ENCODE measurements at regions not wholly inside any gene's neighbourhood (a gene's known extent, or its start where the extent isn't known, plus 50 kb on each side); places are given as distances from the start of the nearest gene placed in this dataset.

- H4K20me1 ChIP-seq (replicated peaks; ENCODE audit: control insufficient read depth, extremely low read depth, insufficient read depth, low read length): no peaks in the 10 kb centered on the region
- dilution Hi-C loops (cut with MboI; ENCODE audit: extremely low pct_ligation_motif_present, low sequenced_read_pairs) (no loop called here), intact Hi-C loops (cut with micrococcal nuclease) (no loop called here)
- H3K4me2 ChIP-seq (ENCODE audit: insufficient read depth, low read length): no peak overlapping the region
- CTCF ChIA-PET: no interaction called here
- no peaks in the 10 kb centered on the region for H3K4me1 ChIP-seq (ENCODE audit: control insufficient read depth, extremely low read depth, insufficient read depth, low read length)
- no peaks in the 10 kb centered on the region for H3K9me1 ChIP-seq (replicated peaks; ENCODE audit: control insufficient read depth, extremely low read depth, insufficient read depth, low read length)
- no peaks in the 10 kb centered on the region for H3K27me3 ChIP-seq (ENCODE audit: control insufficient read depth in 2 of 2, insufficient read depth in 2 of 2, low read length in 2 of 2)
- no peak overlapping the region for H2AFZ ChIP-seq (ENCODE audit: low read depth, low read length)
- POLR2A ChIA-PET: no interaction called here
- H3K4me3 ChIP-seq (replicated peaks in 1 of 3; ENCODE audit: insufficient read depth in 1 of 3, low read depth in 1 of 3, low read length in 3 of 3): no peak overlapping the region
- FAIRE-seq (no peak), DNase-seq (ENCODE audit: low read depth, low spot score) (no peak)
- no peaks in the 10 kb centered on the region for H3K36me3 ChIP-seq (ENCODE audit: control insufficient read depth in 2 of 2, extremely low read depth in 1 of 2, insufficient read depth in 2 of 2, low read length in 2 of 2)
- H3K27ac ChIP-seq (ENCODE audit: insufficient read depth, low read depth, low read length): no peak overlapping the region
- no peaks in the 10 kb centered on the region for H3K79me2 ChIP-seq (ENCODE audit: control insufficient read depth, insufficient read depth, low read length)
- BruUV-seq (replicated peaks): no TSS peak
- H3K9ac ChIP-seq (replicated peaks; ENCODE audit: extremely low read depth, insufficient read depth, low read length): no peak overlapping the region
- no peak for TF ChIP-seq GATA2 (IDR thresholded peaks at IDR 0.05; ENCODE audit: insufficient read depth, insufficient read length, low read depth, low read length)
- no peak for TF ChIP-seq EZH2 (IDR thresholded peaks at IDR 0.05; ENCODE audit: borderline replicate concordance, low read depth, low read length, severe bottlenecking)
- TF ChIP-seq MAX (IDR thresholded peaks at IDR 0.05; ENCODE audit: insufficient read depth, insufficient read length): no peak
- no peak for TF ChIP-seq JUN (IDR thresholded peaks at IDR 0.05; ENCODE audit: borderline replicate concordance, insufficient read depth, insufficient read length, low read depth)
- no peak for TF ChIP-seq POLR2A (IDR thresholded peaks at IDR 0.05; ENCODE audit: low read depth, low read length)
- TF ChIP-seq CTCF (IDR thresholded peaks at IDR 0.05; ENCODE audit: extremely low read depth in 1 of 2, insufficient read depth in 1 of 2, low read depth in 1 of 2, low read length in 2 of 2): no peak
- no peak for TF ChIP-seq FOS (IDR thresholded peaks at IDR 0.05; ENCODE audit: borderline replicate concordance, insufficient read depth, low read length)
- TF ChIP-seq MYC (IDR thresholded peaks at IDR 0.05; ENCODE audit: low read depth, low read length): no peak
- no peak for TF ChIP-seq POLR2AphosphoS5 (IDR thresholded peaks at IDR 0.05; ENCODE audit: insufficient read depth, low read depth, low read length)
- H3K9me3 ChIP-seq (replicated peaks; ENCODE audit: control insufficient read depth, insufficient read depth, low read length): no peaks in the 10 kb centered on the region
Observed at GRCh38 chr4:177105536-177105935, 204.1 kb upstream of the NEIL3 start.
